A673 (cell line): ENCODE measurements at regions not wholly inside any gene's neighbourhood (a gene's known extent, or its start where the extent isn't known, plus 50 kb on each side); places are given as distances from the start of the nearest gene placed in this dataset.

ENCODE experiments used
- BruUV-seq: library from RNA; stranded (reverse); fragments of 400-500 nt; replicated peaks from 2 replicates; lab custom pipeline; 2021; lab: Mats Ljungman, UMichigan
- CTCF ChIA-PET: fragments of 300-600 bp; sonication (Branson Sonifier 250); formaldehyde crosslinking; loops from one replicate; lab custom pipeline; 2022; ENCODE audit warnings: antibody characterized with exemption; lab: Charles Lee
- POLR2A ChIA-PET: fragments of 300-600 bp; sonication (Branson Sonifier 250); formaldehyde crosslinking; loops from one replicate; lab custom pipeline; 2022; ENCODE audit warnings: antibody characterized with exemption; ENCODE audit not compliant: low non-redundant PET; lab: Charles Lee
- DNase-seq: peaks from one replicate; pipeline ENCODE4 v3.0.0-alpha.2; 2015; ENCODE audit warnings: low spot score
- H3K27ac ChIP-seq: fragments of 200-600 bp; sonication (generic); 2 replicates; pipeline ENCODE4 v1.5.1; 2016; ENCODE audit warnings: mixed run types, low read depth, mild to moderate bottlenecking, mixed read lengths, antibody characterized with exemption, low read length; ENCODE audit not compliant: poor library complexity, severe bottlenecking
- H3K27me3 ChIP-seq: fragments of 200-600 bp; sonication (generic); replicated peaks from 2 replicates; pipeline ENCODE4 v1.6.1; 2017; ENCODE audit warnings: mixed run types, low read depth, mild to moderate bottlenecking, mixed read lengths, antibody characterized with exemption, low read length; ENCODE audit not compliant: insufficient read depth, poor library complexity
- H3K36me3 ChIP-seq: fragments of 200-600 bp; sonication (generic); 2 replicates; pipeline ENCODE4 v1.6.1; 2016; ENCODE audit warnings: mixed run types, mild to moderate bottlenecking, mixed read lengths, antibody characterized with exemption, low read length; ENCODE audit not compliant: insufficient read depth, poor library complexity, severe bottlenecking
- H3K4me1 ChIP-seq: fragments of 200-600 bp; sonication (generic); 2 replicates; pipeline ENCODE4 v1.6.1; 2017; ENCODE audit warnings: mixed run types, mild to moderate bottlenecking, mixed read lengths, antibody characterized with exemption, low read length; ENCODE audit not compliant: insufficient read depth, poor library complexity, severe bottlenecking
- H3K4me3 ChIP-seq: fragments of 200-600 bp; sonication (generic); 2 replicates; pipeline ENCODE4 v1.5.1; 2016; ENCODE audit warnings: low read depth, mixed run types, mild to moderate bottlenecking, mixed read lengths, low read length; ENCODE audit not compliant: poor library complexity, severe bottlenecking
- H3K9me3 ChIP-seq: fragments of 200-600 bp; sonication (generic); 2 replicates; pipeline ENCODE4 v1.6.1; 2016; ENCODE audit warnings: mixed run types, low read depth, mild to moderate bottlenecking, mixed read lengths, antibody characterized with exemption, low read length; ENCODE audit not compliant: poor library complexity, severe bottlenecking
- EZH2 ChIP-seq: fragments of 200-600 bp; sonication (generic); IDR thresholded peaks from 2 replicates; pipeline ENCODE4 v1.6.1; 2017; ENCODE audit warnings: borderline replicate concordance, low read depth, mild to moderate bottlenecking, mixed read lengths, antibody characterized with exemption, low read length; ENCODE audit not compliant: poor library complexity, severe bottlenecking
- intact Hi-C: fragments of 100-400 bp; cut with micrococcal nuclease; formaldehyde crosslinking; loops from one replicate; pipeline ENCODE4 v1.10.0; 2022; ENCODE audit not compliant: unreplicated experiment
- TF ChIP-seq, protein P1 (sequence below): fragments of 300-800, 200-600 bp; sonication (generic); conservative IDR thresholded peaks from 2 replicates; pipeline ENCODE4 v1.5.1; 2017; ENCODE audit warnings: low read depth, mild to moderate bottlenecking, antibody characterized with exemption, low read length, moderate library complexity, mixed read lengths

DNA sequence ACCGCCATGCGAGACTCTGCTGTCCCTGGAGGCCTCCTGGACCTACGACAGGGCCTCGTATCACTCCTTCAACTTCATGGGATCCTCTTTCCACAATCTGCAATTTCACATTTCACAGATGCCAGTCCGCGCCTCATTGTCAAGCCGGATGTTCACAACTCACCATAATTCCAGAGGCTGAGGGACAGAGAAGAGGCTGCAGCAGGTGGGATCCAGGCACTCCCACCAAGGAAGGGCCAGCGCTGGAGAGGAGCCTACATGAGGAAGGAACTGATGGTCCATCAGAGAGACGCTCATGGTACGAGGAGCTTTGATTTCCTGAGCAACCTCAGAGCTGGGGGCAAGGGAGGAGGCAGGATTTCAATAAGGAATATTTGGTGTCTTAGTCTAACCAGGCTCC lies 495.0 kb downstream of the BRD1 start:
- intact Hi-C loops: no loop called here
- CTCF ChIA-PET: no interaction called here

DNA sequence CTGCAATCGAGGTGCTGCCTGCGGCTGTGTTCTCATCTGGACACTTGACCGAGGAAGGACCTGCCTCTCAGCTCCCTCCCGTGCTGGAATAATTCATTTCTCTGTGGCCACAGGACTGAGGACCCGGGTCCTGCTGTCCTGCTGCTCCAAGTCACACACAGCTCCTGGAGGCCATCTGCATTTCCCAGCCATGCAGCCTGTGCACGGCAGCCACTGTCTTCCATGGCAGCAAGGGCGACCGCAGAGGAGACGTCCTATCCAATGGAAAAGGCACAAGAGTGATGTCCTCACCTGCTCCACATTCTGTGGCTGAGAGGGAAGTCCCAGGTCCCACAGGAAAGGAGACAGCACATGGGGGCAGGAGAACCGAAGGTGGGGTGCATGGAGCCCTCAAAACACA lies 495.8 kb downstream of the BRD1 start:
- no peaks in the 10 kb centered on the region for H3K36me3 ChIP-seq
- no peak for DNase-seq
- no peaks in the 10 kb centered on the region for H3K4me1 ChIP-seq
- TF ChIP-seq, protein P1, sequence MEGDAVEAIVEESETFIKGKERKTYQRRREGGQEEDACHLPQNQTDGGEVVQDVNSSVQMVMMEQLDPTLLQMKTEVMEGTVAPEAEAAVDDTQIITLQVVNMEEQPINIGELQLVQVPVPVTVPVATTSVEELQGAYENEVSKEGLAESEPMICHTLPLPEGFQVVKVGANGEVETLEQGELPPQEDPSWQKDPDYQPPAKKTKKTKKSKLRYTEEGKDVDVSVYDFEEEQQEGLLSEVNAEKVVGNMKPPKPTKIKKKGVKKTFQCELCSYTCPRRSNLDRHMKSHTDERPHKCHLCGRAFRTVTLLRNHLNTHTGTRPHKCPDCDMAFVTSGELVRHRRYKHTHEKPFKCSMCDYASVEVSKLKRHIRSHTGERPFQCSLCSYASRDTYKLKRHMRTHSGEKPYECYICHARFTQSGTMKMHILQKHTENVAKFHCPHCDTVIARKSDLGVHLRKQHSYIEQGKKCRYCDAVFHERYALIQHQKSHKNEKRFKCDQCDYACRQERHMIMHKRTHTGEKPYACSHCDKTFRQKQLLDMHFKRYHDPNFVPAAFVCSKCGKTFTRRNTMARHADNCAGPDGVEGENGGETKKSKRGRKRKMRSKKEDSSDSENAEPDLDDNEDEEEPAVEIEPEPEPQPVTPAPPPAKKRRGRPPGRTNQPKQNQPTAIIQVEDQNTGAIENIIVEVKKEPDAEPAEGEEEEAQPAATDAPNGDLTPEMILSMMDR: no peak
- no peak for TF ChIP-seq EZH2
- ChIA-PET CTCF (no interaction called here), POLR2A (no interaction called here)
- H3K27me3 ChIP-seq: no peaks in the 10 kb centered on the region
- no peak overlapping the region for H3K27ac ChIP-seq
- no TSS peak for BruUV-seq
- intact Hi-C loops: no loop called here
- no peak overlapping the region for H3K4me3 ChIP-seq
- peaks cover 3% of the 10 kb centered on the region for H3K9me3 ChIP-seq

More for the DNA sequence above, 495.0 kb downstream of the BRD1 start:
- no peak for DNase-seq
- no TSS peak for BruUV-seq
- H3K4me3 ChIP-seq: no peak overlapping the region
- no peaks in the 10 kb centered on the region for H3K9me3 ChIP-seq
- no peak overlapping the region for H3K27ac ChIP-seq
- no peaks in the 10 kb centered on the region for H3K4me1 ChIP-seq
- no peaks in the 10 kb centered on the region for H3K36me3 ChIP-seq
- TF ChIP-seq, protein P1: no peak
- no peak for TF ChIP-seq EZH2
- POLR2A ChIA-PET: no interaction called here
- no peaks in the 10 kb centered on the region for H3K27me3 ChIP-seq

DNA sequence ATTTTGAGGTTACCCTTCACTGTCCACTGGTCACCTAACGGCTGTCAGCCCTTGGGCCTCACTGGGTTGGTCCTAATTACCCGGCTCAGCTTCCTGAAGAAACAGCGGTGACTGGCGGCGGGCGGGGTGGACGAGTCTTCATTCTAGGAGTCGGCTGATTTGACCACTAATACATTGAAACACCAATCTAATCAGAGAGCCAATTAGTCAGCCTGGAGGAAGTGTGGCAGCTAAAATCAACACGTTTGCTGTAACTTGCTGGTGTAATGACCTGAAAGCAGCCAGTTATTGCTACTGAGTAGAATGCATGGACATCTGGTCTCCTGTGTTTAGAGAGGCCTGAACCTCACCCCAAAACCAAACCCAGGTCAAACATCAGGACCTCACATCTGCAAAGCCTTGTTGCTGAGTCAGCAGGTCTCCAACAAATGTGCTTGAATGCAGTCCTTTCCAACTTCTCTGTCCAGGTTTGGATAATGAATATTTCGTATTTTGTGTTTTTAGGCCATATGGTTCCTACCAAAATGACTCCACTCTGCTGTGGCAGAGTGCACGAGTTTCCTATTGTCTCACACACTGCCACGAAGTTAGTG lies 496.4 kb downstream of the BRD1 start:
- intact Hi-C loops: no loop called here
- CTCF ChIA-PET: no interaction called here

More for the DNA sequence above, 496.4 kb downstream of the BRD1 start:
- POLR2A ChIA-PET: no interaction called here
- no peak for DNase-seq
- H3K4me1 ChIP-seq: no peaks in the 10 kb centered on the region
- BruUV-seq: no TSS peak
- peaks cover 7% of the 10 kb centered on the region for H3K9me3 ChIP-seq
- no peak overlapping the region for H3K4me3 ChIP-seq
- TF ChIP-seq, protein P1: no peak
- no peak for TF ChIP-seq EZH2
- no peaks in the 10 kb centered on the region for H3K36me3 ChIP-seq
- H3K27ac ChIP-seq: no peak overlapping the region
- H3K27me3 ChIP-seq: no peaks in the 10 kb centered on the region
